GM21786 (cell line): ENCODE measurements at regions not wholly inside any gene's neighbourhood (a gene's known extent, or its start where the extent isn't known, plus 50 kb on each side); places are given as distances from the start of the nearest gene placed in this dataset.
A peak's percentile ranks its signal among the peaks of the same experiment; 100 is the strongest.
"Not testable (repeated sequence)": the region's sequence is repeated elsewhere in the genome, so short reads cannot be mapped to it uniquely, and the experiment has no call there.

ENCODE experiments used
- ATAC-seq: cut with Tn5 transposase; IDR thresholded peaks from one replicate; pipeline ENCODE4 v1.9.1; 2021; ENCODE audit not compliant: unreplicated experiment

- ATAC-seq: not testable (repeated sequence)
These were observed 99.8 kb upstream of the GOLGA6L22 start for GRCh38 chr15:22358932-22359331.

- peak; percentile 71 for ATAC-seq
These were observed 99.1 kb upstream of the GOLGA6L22 start for GRCh38 chr15:22359587-22359986.

GRCh38 chr15:22360696-22361095, 98.0 kb upstream of the GOLGA6L22 start:
- ATAC-seq: not testable (repeated sequence)

GRCh38 chr15:22362502-22362901, 96.2 kb upstream of the GOLGA6L22 start:
- not testable (repeated sequence) for ATAC-seq

GRCh38 chr15:22371246-22371834, 87.4 kb upstream of the GOLGA6L22 start:
- ATAC-seq: not testable (repeated sequence)

- ATAC-seq: not testable (repeated sequence)
These were observed 84.2 kb upstream of the GOLGA6L22 start for GRCh38 chr15:22374531-22374930.

- ATAC-seq: not testable (repeated sequence)
These were observed 82.9 kb upstream of the GOLGA6L22 start for GRCh38 chr15:22375829-22376228.

- ATAC-seq: not testable (repeated sequence)
These were observed 80.8 kb upstream of the GOLGA6L22 start for GRCh38 chr15:22377859-22378258.

GRCh38 chr15:22387691-22388090, 71.0 kb upstream of the GOLGA6L22 start:
- ATAC-seq: not testable (repeated sequence)

- not testable (repeated sequence) for ATAC-seq
These were observed 70.3 kb upstream of the GOLGA6L22 start for GRCh38 chr15:22388365-22388764.

GRCh38 chr15:22401207-22401606, 57.5 kb upstream of the GOLGA6L22 start:
- not testable (repeated sequence) for ATAC-seq

GRCh38 chr15:22401703-22402102, 57.0 kb upstream of the GOLGA6L22 start:
- not testable (repeated sequence) for ATAC-seq

- ATAC-seq: not testable (repeated sequence)
These were observed 52.9 kb upstream of the GOLGA6L22 start for GRCh38 chr15:22405765-22406164.
